ENCODE measurements at regions not wholly inside any gene's neighbourhood (a gene's known extent, or its start where the extent isn't known, plus 50 kb on each side); places are given as distances from the start of the nearest gene placed in this dataset.

GRCh38 chr15:45884289-45884688, 249.5 kb downstream of the SQOR start:
- POLR2A ChIA-PET (ENCODE audit: low non-redundant PET): no interaction called here
- intact Hi-C loops (cut with micrococcal nuclease; ENCODE audit: unreplicated experiment): no loop called here
- CTCF ChIA-PET: no interaction called here
- Histone ChIP-seq H3K36me3 (ENCODE audit: insufficient read depth, low read length, poor library complexity, severe bottlenecking) (no peaks in the 10 kb centered on the region), H3K4me3 (ENCODE audit: low read depth, low read length, poor library complexity, severe bottlenecking) (no peak overlapping the region), H3K27me3 (replicated peaks; ENCODE audit: insufficient read depth, low read depth, low read length, poor library complexity) (no peaks in the 10 kb centered on the region), H3K4me1 (ENCODE audit: insufficient read depth, low read length, poor library complexity, severe bottlenecking) (no peaks in the 10 kb centered on the region), H3K9me3 (ENCODE audit: low read depth, low read length, poor library complexity, severe bottlenecking) (no peaks in the 10 kb centered on the region), H3K27ac (ENCODE audit: low read depth, low read length, poor library complexity, severe bottlenecking) (no peak overlapping the region)
- no peak for DNase-seq (ENCODE audit: low spot score)
- BruUV-seq (replicated peaks): no TSS peak
- TF ChIP-seq CTCF (conservative IDR thresholded peaks at IDR 0.05; ENCODE audit: low read depth, low read length) (no peak), EZH2 (IDR thresholded peaks at IDR 0.05; ENCODE audit: borderline replicate concordance, low read depth, low read length, poor library complexity, severe bottlenecking) (no peak)

- BruUV-seq (replicated peaks): no TSS peak
- ChIA-PET CTCF (no interaction called here), POLR2A (ENCODE audit: low non-redundant PET) (no interaction called here)
- no peaks in the 10 kb centered on the region for H3K4me1 ChIP-seq (ENCODE audit: insufficient read depth, low read length, poor library complexity, severe bottlenecking)
- H3K9me3 ChIP-seq (ENCODE audit: low read depth, low read length, poor library complexity, severe bottlenecking): no peaks in the 10 kb centered on the region
- TF ChIP-seq CTCF (conservative IDR thresholded peaks at IDR 0.05; ENCODE audit: low read depth, low read length) (no peak), EZH2 (IDR thresholded peaks at IDR 0.05; ENCODE audit: borderline replicate concordance, low read depth, low read length, poor library complexity, severe bottlenecking) (no peak)
- no peaks in the 10 kb centered on the region for H3K36me3 ChIP-seq (ENCODE audit: insufficient read depth, low read length, poor library complexity, severe bottlenecking)
- H3K4me3 ChIP-seq (ENCODE audit: low read depth, low read length, poor library complexity, severe bottlenecking): no peak overlapping the region
- intact Hi-C loops (cut with micrococcal nuclease; ENCODE audit: unreplicated experiment): no loop called here
- no peaks in the 10 kb centered on the region for H3K27me3 ChIP-seq (replicated peaks; ENCODE audit: insufficient read depth, low read depth, low read length, poor library complexity)
- no peak for DNase-seq (ENCODE audit: low spot score)
- H3K27ac ChIP-seq (ENCODE audit: low read depth, low read length, poor library complexity, severe bottlenecking): no peak overlapping the region
These were observed 250.1 kb downstream of the SQOR start for GRCh38 chr15:45884755-45885445.

GRCh38 chr15:45885801-45886200, 251.0 kb downstream of the SQOR start:
- no peaks in the 10 kb centered on the region for H3K27me3 ChIP-seq (replicated peaks; ENCODE audit: insufficient read depth, low read depth, low read length, poor library complexity)
- H3K9me3 ChIP-seq (ENCODE audit: low read depth, low read length, poor library complexity, severe bottlenecking): no peaks in the 10 kb centered on the region
- no peak overlapping the region for H3K27ac ChIP-seq (ENCODE audit: low read depth, low read length, poor library complexity, severe bottlenecking)
- POLR2A ChIA-PET (ENCODE audit: low non-redundant PET): no interaction called here
- intact Hi-C loops (cut with micrococcal nuclease; ENCODE audit: unreplicated experiment): no loop called here
- H3K4me1 ChIP-seq (ENCODE audit: insufficient read depth, low read length, poor library complexity, severe bottlenecking): no peaks in the 10 kb centered on the region
- no peak for DNase-seq (ENCODE audit: low spot score)
- CTCF ChIA-PET: no interaction called here
- H3K36me3 ChIP-seq (ENCODE audit: insufficient read depth, low read length, poor library complexity, severe bottlenecking): no peaks in the 10 kb centered on the region
- no peak for TF ChIP-seq EZH2 (IDR thresholded peaks at IDR 0.05; ENCODE audit: borderline replicate concordance, low read depth, low read length, poor library complexity, severe bottlenecking)
- no peak for TF ChIP-seq CTCF (conservative IDR thresholded peaks at IDR 0.05; ENCODE audit: low read depth, low read length)
- BruUV-seq (replicated peaks): no TSS peak
- H3K4me3 ChIP-seq (ENCODE audit: low read depth, low read length, poor library complexity, severe bottlenecking): no peak overlapping the region
